ENCODE measurements at regions not wholly inside any gene's neighbourhood (a gene's known extent, or its start where the extent isn't known, plus 50 kb on each side); places are given as distances from the start of the nearest gene placed in this dataset.
"Not testable (repeated sequence)": the region's sequence is repeated elsewhere in the genome, so short reads cannot be mapped to it uniquely, and the experiment has no call there.

GRCh38 chr4:138663883-138664282 lies 351.7 kb upstream of the NOCT start:
- no peak for DNase-seq (ENCODE audit: low read depth)

- DNase-seq (ENCODE audit: low read depth), result no peak
Observed at GRCh38 chr4:138659812-138660316, 355.7 kb upstream of the NOCT start.

GRCh38 chr4:138659037-138659811 lies 356.4 kb upstream of the NOCT start:
- no peak for DNase-seq (ENCODE audit: low read depth)

- no peak for DNase-seq (ENCODE audit: low read depth)
Observed at GRCh38 chr4:138658518-138658917, 357.1 kb upstream of the NOCT start.

- no peak for DNase-seq (ENCODE audit: low read depth)
Observed at GRCh38 chr4:138656990-138657389, 358.6 kb upstream of the NOCT start.

GRCh38 chr4:138655985-138656384 lies 359.6 kb upstream of the NOCT start:
- no peak for DNase-seq (ENCODE audit: low read depth)

GRCh38 chr4:138655286-138655685 lies 360.3 kb upstream of the NOCT start:
- no peak for DNase-seq (ENCODE audit: low read depth)

- no peak for DNase-seq (ENCODE audit: low read depth)
Observed at GRCh38 chr4:138650929-138651448, 364.6 kb upstream of the NOCT start.

- DNase-seq (ENCODE audit: low read depth), result no peak
Observed at GRCh38 chr4:138650495-138650894, 365.1 kb upstream of the NOCT start.

GRCh38 chr4:138647433-138647832 lies 368.1 kb upstream of the NOCT start:
- no peak for DNase-seq (ENCODE audit: low read depth)

- no peak for DNase-seq (ENCODE audit: low read depth)
Observed at GRCh38 chr4:138646383-138646782, 369.2 kb upstream of the NOCT start.

GRCh38 chr4:138645289-138645688 lies 370.3 kb upstream of the NOCT start:
- no peak for DNase-seq (ENCODE audit: low read depth)

- no peak for DNase-seq (ENCODE audit: low read depth)
Observed at GRCh38 chr4:138644322-138644721, 371.3 kb upstream of the NOCT start.

GRCh38 chr4:138643827-138644226 lies 371.8 kb upstream of the NOCT start:
- DNase-seq (ENCODE audit: low read depth), result no peak

GRCh38 chr4:138639018-138639741 lies 376.4 kb upstream of the NOCT start:
- no peak for DNase-seq (ENCODE audit: low read depth)

GRCh38 chr4:138636781-138637180 lies 378.8 kb upstream of the NOCT start:
- DNase-seq (ENCODE audit: low read depth), result no peak

GRCh38 chr4:138634915-138635314 lies 380.7 kb upstream of the NOCT start:
- no peak for DNase-seq (ENCODE audit: low read depth)

- no peak for DNase-seq (ENCODE audit: low read depth)
Observed at GRCh38 chr4:138633580-138633904, 382.0 kb upstream of the NOCT start.

GRCh38 chr4:138632856-138633579 lies 382.6 kb upstream of the NOCT start:
- DNase-seq (ENCODE audit: low read depth), result no peak

GRCh38 chr4:138630666-138631065 lies 384.9 kb upstream of the NOCT start:
- DNase-seq (ENCODE audit: low read depth), result no peak

GRCh38 chr4:138629669-138630068 lies 385.9 kb upstream of the NOCT start:
- no peak for DNase-seq (ENCODE audit: low read depth)

- no peak for DNase-seq (ENCODE audit: low read depth)
Observed at GRCh38 chr4:138627096-138627495, 384.9 kb upstream of the SLC7A11 start.

GRCh38 chr4:138622362-138622761 lies 380.2 kb upstream of the SLC7A11 start:
- not testable (repeated sequence) for DNase-seq (ENCODE audit: low read depth)
